ENCODE measurements at regions not wholly inside any gene's neighbourhood (a gene's known extent, or its start where the extent isn't known, plus 50 kb on each side); places are given as distances from the start of the nearest gene placed in this dataset.
"Not testable (repeated sequence)": the region's sequence is repeated elsewhere in the genome, so short reads cannot be mapped to it uniquely, and the experiment has no call there.

GRCh38 chr12:68482660-68483059, 128.0 kb upstream of the RAP1B start:
- Histone ChIP-seq H3K9me3 (ENCODE audit: low read length) (no peaks in the 10 kb centered on the region), H3K4me3 (ENCODE audit: low read depth, low read length, poor library complexity, severe bottlenecking) (no peak overlapping the region), H4K20me1 (ENCODE audit: insufficient read depth, low read length) (no peaks in the 10 kb centered on the region), H3K9me2 (ENCODE audit: low read depth, low read length) (no peaks in the 10 kb centered on the region), H3K4me1 (ENCODE audit: insufficient read depth, low read length, severe bottlenecking) (no peaks in the 10 kb centered on the region), H3K4me2 (ENCODE audit: low read length) (no peak overlapping the region), H3K79me2 (ENCODE audit: insufficient read depth, low read length) (no peaks in the 10 kb centered on the region), H2AFZ (ENCODE audit: low read length) (no peak overlapping the region), H3F3A (ENCODE audit: insufficient read depth, low read length) (no peaks in the 10 kb centered on the region), H3K27ac (ENCODE audit: low read depth, low read length, poor library complexity, severe bottlenecking) (no peak overlapping the region), H3K27me3 (ENCODE audit: insufficient read depth, low read length) (no peaks in the 10 kb centered on the region), H3K9ac (ENCODE audit: low read length) (no peak overlapping the region), H3K36me3 (ENCODE audit: insufficient read depth, low read length) (no peaks in the 10 kb centered on the region)
- TF ChIP-seq, protein P1, sequence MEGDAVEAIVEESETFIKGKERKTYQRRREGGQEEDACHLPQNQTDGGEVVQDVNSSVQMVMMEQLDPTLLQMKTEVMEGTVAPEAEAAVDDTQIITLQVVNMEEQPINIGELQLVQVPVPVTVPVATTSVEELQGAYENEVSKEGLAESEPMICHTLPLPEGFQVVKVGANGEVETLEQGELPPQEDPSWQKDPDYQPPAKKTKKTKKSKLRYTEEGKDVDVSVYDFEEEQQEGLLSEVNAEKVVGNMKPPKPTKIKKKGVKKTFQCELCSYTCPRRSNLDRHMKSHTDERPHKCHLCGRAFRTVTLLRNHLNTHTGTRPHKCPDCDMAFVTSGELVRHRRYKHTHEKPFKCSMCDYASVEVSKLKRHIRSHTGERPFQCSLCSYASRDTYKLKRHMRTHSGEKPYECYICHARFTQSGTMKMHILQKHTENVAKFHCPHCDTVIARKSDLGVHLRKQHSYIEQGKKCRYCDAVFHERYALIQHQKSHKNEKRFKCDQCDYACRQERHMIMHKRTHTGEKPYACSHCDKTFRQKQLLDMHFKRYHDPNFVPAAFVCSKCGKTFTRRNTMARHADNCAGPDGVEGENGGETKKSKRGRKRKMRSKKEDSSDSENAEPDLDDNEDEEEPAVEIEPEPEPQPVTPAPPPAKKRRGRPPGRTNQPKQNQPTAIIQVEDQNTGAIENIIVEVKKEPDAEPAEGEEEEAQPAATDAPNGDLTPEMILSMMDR (IDR thresholded peaks at IDR 0.05; ENCODE audit: low read length), result no peak

DNA sequence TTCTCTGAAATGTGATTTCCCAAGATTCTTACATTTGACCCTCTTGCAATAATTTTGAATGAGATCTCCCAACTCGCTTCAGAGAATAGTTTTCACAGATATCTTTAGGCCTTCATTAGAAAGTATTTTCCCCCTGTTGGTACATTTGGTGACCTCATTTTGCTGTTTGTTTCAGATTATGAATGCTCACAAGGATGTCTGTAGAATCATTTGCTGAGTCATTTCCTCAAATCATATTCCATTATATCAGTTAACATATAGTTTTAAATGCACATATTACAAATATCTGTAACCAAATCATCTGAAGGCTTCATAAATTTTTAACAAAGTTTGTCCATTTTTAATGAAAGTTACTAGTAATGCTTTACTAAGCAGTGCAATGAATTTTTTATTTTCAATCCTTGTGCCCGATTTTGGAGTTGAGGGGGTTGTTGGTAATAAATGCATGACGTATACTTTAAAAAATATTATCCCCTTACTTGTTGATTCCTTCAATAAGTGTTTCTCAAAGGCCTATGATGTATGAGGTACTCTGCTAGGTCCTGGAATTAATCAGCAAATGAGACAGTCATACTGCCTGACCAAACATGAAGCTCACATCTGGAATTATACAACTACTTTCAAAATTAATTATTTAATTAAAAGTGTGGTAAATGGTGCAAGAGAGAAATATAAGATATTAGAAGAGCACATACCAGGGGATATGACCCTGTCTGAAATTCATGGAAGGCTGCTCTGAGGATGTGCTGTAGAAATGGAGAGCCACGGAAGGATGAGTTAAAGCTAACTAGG, 126.9 kb upstream of the RAP1B start:
- no peaks in the 10 kb centered on the region for H3F3A ChIP-seq (ENCODE audit: insufficient read depth, low read length)
- no peaks in the 10 kb centered on the region for H3K9me3 ChIP-seq (ENCODE audit: low read length)
- H3K9ac ChIP-seq (ENCODE audit: low read length), result no peak overlapping the region
- H3K4me1 ChIP-seq (ENCODE audit: insufficient read depth, low read length, severe bottlenecking), result no peaks in the 10 kb centered on the region
- no peaks in the 10 kb centered on the region for H3K79me2 ChIP-seq (ENCODE audit: insufficient read depth, low read length)
- H3K4me2 ChIP-seq (ENCODE audit: low read length), result no peak overlapping the region
- H2AFZ ChIP-seq (ENCODE audit: low read length), result no peak overlapping the region
- H3K27me3 ChIP-seq (ENCODE audit: insufficient read depth, low read length), result no peaks in the 10 kb centered on the region
- TF ChIP-seq EZH2 (IDR thresholded peaks at IDR 0.05; ENCODE audit: borderline replicate concordance, low read length), result no peak
- TF ChIP-seq, protein P1 (IDR thresholded peaks at IDR 0.05; ENCODE audit: low read length), result no peak
- H3K4me3 ChIP-seq (ENCODE audit: low read depth, low read length, poor library complexity, severe bottlenecking), result no peak overlapping the region
- H3K36me3 ChIP-seq (ENCODE audit: insufficient read depth, low read length), result no peaks in the 10 kb centered on the region
- no peak overlapping the region for H3K27ac ChIP-seq (ENCODE audit: low read depth, low read length, poor library complexity, severe bottlenecking)
- no peaks in the 10 kb centered on the region for H4K20me1 ChIP-seq (ENCODE audit: insufficient read depth, low read length)
- H3K9me2 ChIP-seq (ENCODE audit: low read depth, low read length), result no peaks in the 10 kb centered on the region

DNA sequence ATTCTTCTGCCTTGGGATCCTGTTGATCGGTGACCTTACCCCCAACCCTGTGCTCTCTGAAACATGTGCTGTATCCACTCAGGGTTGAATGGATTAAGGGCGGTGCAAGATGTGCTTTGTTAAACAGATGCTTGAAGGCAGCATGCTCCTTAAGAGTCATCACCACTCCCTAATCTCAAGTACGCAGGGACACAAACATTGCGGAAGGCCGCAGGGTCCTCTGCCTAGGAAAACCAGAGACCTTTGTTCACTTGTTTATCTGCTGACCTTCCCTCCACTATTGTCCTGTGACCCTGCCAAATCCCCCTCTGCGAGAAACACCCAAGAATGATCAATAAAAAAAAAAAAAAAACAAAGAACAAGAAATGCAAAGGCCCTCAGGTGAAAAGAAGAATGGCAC, 126.1 kb upstream of the RAP1B start:
- not testable (repeated sequence) for H3K9ac ChIP-seq (ENCODE audit: low read length); H4K20me1 ChIP-seq (ENCODE audit: insufficient read depth, low read length); H3K9me2 ChIP-seq (ENCODE audit: low read depth, low read length); H3K27ac ChIP-seq (ENCODE audit: low read depth, low read length, poor library complexity, severe bottlenecking); H3F3A ChIP-seq (ENCODE audit: insufficient read depth, low read length); H3K27me3 ChIP-seq (ENCODE audit: insufficient read depth, low read length); H3K4me3 ChIP-seq (ENCODE audit: low read depth, low read length, poor library complexity, severe bottlenecking); H3K9me3 ChIP-seq (ENCODE audit: low read length); H2AFZ ChIP-seq (ENCODE audit: low read length); H3K4me2 ChIP-seq (ENCODE audit: low read length); H3K79me2 ChIP-seq (ENCODE audit: insufficient read depth, low read length); H3K36me3 ChIP-seq (ENCODE audit: insufficient read depth, low read length); H3K4me1 ChIP-seq (ENCODE audit: insufficient read depth, low read length, severe bottlenecking)

- not testable (repeated sequence) for H2AFZ ChIP-seq (ENCODE audit: low read length); H3F3A ChIP-seq (ENCODE audit: insufficient read depth, low read length); H3K4me1 ChIP-seq (ENCODE audit: insufficient read depth, low read length, severe bottlenecking); H4K20me1 ChIP-seq (ENCODE audit: insufficient read depth, low read length); H3K27me3 ChIP-seq (ENCODE audit: insufficient read depth, low read length); H3K9me3 ChIP-seq (ENCODE audit: low read length); H3K9ac ChIP-seq (ENCODE audit: low read length); H3K4me3 ChIP-seq (ENCODE audit: low read depth, low read length, poor library complexity, severe bottlenecking); H3K79me2 ChIP-seq (ENCODE audit: insufficient read depth, low read length); H3K9me2 ChIP-seq (ENCODE audit: low read depth, low read length); H3K27ac ChIP-seq (ENCODE audit: low read depth, low read length, poor library complexity, severe bottlenecking); H3K36me3 ChIP-seq (ENCODE audit: insufficient read depth, low read length); H3K4me2 ChIP-seq (ENCODE audit: low read length)
Measured at GRCh38 chr12:68486449-68486848, 124.2 kb upstream of the RAP1B start.
